OCI-LY1 (cell line): ENCODE measurements at regions not wholly inside any gene's neighbourhood (a gene's known extent, or its start where the extent isn't known, plus 50 kb on each side); places are given as distances from the start of the nearest gene placed in this dataset.

Experiments used
- H2AFZ ChIP-seq: fragments of 200-600 bp; sonication (generic), shearing (Covaris generic); 2 replicates; pipeline ENCODE4 v1.6.0; 2014; ENCODE audit warnings: antibody characterized with exemption, mild to moderate bottlenecking, low read length
- H3F3A ChIP-seq: fragments of 200-600 bp; sonication (generic), shearing (Covaris generic); 2 replicates; pipeline ENCODE4 v1.6.0; 2014; ENCODE audit warnings: mild to moderate bottlenecking, antibody characterized with exemption, low read length, moderate library complexity; ENCODE audit not compliant: insufficient read depth
- H3K27ac ChIP-seq: fragments of 200-600 bp; sonication (generic); 2 replicates; pipeline ENCODE4 v1.5.1; 2014; ENCODE audit warnings: low read length, mixed run types, mild to moderate bottlenecking, low read depth; ENCODE audit not compliant: poor library complexity, severe bottlenecking
- H3K27me3 ChIP-seq: fragments of 200-600 bp; sonication (generic); 2 replicates; pipeline ENCODE4 v1.6.0; 2014; ENCODE audit warnings: antibody characterized with exemption, mild to moderate bottlenecking, low read length, moderate library complexity; ENCODE audit not compliant: insufficient read depth
- H3K36me3 ChIP-seq: fragments of 200-600 bp; sonication (generic); 2 replicates; pipeline ENCODE4 v1.6.1; 2014; ENCODE audit warnings: mild to moderate bottlenecking, antibody characterized with exemption, low read length, moderate library complexity, mixed read lengths; ENCODE audit not compliant: insufficient read depth
- H3K4me1 ChIP-seq: fragments of 200-600 bp; sonication (generic); 2 replicates; pipeline ENCODE4 v1.5.1; 2014; ENCODE audit warnings: mild to moderate bottlenecking, low read length, moderate library complexity; ENCODE audit not compliant: insufficient read depth, severe bottlenecking
- H3K4me2 ChIP-seq: fragments of 200-600 bp; sonication (generic), shearing (Covaris generic); 2 replicates; pipeline ENCODE4 v1.6.1; 2014; ENCODE audit warnings: low read length
- H3K4me3 ChIP-seq: fragments of 200-600 bp; sonication (generic); 2 replicates; pipeline ENCODE4 v1.5.1; 2014; ENCODE audit warnings: low read length, low read depth, mild to moderate bottlenecking, mixed read lengths; ENCODE audit not compliant: poor library complexity, severe bottlenecking
- H3K79me2 ChIP-seq: fragments of 200-600 bp; shearing (Covaris generic); 2 replicates; pipeline ENCODE4 v1.6.1; 2016; ENCODE audit warnings: mixed run types, low read length, mixed read lengths; ENCODE audit not compliant: insufficient read depth
- H3K9ac ChIP-seq: fragments of 200-600 bp; sonication (generic), shearing (Covaris generic); 2 replicates; pipeline ENCODE4 v1.6.1; 2014; ENCODE audit warnings: mild to moderate bottlenecking, low read length, mixed read lengths
- H3K9me2 ChIP-seq: fragments of 200-600 bp; sonication (generic), shearing (Covaris generic); 2 replicates; pipeline ENCODE4 v1.6.1; 2014; ENCODE audit warnings: low read depth, mild to moderate bottlenecking, low read length, mixed read lengths
- H3K9me3 ChIP-seq: fragments of 200-600 bp; shearing (Covaris generic); 2 replicates; pipeline ENCODE4 v1.6.1; 2014; ENCODE audit warnings: low read length, mixed read lengths
- H4K20me1 ChIP-seq: fragments of 200-600 bp; sonication (generic), shearing (Covaris generic); 2 replicates; pipeline ENCODE4 v1.6.0; 2016; ENCODE audit warnings: mild to moderate bottlenecking, low read length; ENCODE audit not compliant: insufficient read depth
- EZH2 ChIP-seq: fragments of 200-600 bp; sonication (generic), shearing (Covaris generic); IDR thresholded peaks from 2 replicates; pipeline ENCODE4 v1.8.0; 2017; ENCODE audit warnings: borderline replicate concordance, mixed run types, mild to moderate bottlenecking, antibody characterized with exemption, low read length, moderate library complexity, mixed read lengths
- TF ChIP-seq, protein P1 (sequence below): fragments of 200-600 bp; sonication (generic), shearing (Covaris generic); IDR thresholded peaks from 2 replicates; pipeline ENCODE4 v1.5.1; 2017; ENCODE audit warnings: mild to moderate bottlenecking, antibody characterized with exemption, low read length, moderate library complexity, mixed read lengths

DNA sequence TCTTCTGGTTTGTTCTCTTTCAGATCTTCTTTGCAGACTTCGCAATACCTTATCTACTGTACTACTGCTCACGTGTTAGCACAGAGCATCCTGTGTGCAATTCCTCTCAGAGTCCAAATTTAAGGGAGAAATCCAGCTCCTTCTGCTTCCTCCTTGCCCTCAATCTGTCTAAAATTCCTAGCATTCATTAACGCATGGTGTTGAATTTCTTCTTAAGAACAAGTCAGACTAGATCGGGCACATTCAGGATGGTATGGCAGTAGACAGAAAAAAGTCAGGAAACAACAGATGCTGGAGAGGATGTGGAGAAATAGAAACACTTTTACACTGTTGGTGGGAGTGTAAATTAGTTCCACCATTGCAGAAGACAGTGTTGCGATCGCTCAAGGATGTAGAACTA is 206.1 kb upstream of the CDH7 start:
- H3K36me3 ChIP-seq: no peaks in the 10 kb centered on the region
- TF ChIP-seq EZH2: no peak
- TF ChIP-seq, protein P1, sequence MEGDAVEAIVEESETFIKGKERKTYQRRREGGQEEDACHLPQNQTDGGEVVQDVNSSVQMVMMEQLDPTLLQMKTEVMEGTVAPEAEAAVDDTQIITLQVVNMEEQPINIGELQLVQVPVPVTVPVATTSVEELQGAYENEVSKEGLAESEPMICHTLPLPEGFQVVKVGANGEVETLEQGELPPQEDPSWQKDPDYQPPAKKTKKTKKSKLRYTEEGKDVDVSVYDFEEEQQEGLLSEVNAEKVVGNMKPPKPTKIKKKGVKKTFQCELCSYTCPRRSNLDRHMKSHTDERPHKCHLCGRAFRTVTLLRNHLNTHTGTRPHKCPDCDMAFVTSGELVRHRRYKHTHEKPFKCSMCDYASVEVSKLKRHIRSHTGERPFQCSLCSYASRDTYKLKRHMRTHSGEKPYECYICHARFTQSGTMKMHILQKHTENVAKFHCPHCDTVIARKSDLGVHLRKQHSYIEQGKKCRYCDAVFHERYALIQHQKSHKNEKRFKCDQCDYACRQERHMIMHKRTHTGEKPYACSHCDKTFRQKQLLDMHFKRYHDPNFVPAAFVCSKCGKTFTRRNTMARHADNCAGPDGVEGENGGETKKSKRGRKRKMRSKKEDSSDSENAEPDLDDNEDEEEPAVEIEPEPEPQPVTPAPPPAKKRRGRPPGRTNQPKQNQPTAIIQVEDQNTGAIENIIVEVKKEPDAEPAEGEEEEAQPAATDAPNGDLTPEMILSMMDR: no peak
- H3K9ac ChIP-seq: no peak overlapping the region
- no peak overlapping the region for H3K27ac ChIP-seq
- no peak overlapping the region for H3K4me2 ChIP-seq
- no peak overlapping the region for H2AFZ ChIP-seq
- H3K79me2 ChIP-seq: no peaks in the 10 kb centered on the region
- no peaks in the 10 kb centered on the region for H3K9me2 ChIP-seq
- H3K9me3 ChIP-seq: no peaks in the 10 kb centered on the region
- H3K4me3 ChIP-seq: no peak overlapping the region
- no peaks in the 10 kb centered on the region for H3K4me1 ChIP-seq
- no peaks in the 10 kb centered on the region for H4K20me1 ChIP-seq
- no peaks in the 10 kb centered on the region; the same call in 1 of the 2 replicates for H3F3A ChIP-seq
- H3K27me3 ChIP-seq: no peaks in the 10 kb centered on the region

- no peak overlapping the region for H2AFZ ChIP-seq
- no peaks in the 10 kb centered on the region for H3K36me3 ChIP-seq
- H3K9me3 ChIP-seq: no peaks in the 10 kb centered on the region
- H3K4me1 ChIP-seq: no peaks in the 10 kb centered on the region
- no peak overlapping the region for H3K4me2 ChIP-seq
- H3K9me2 ChIP-seq: no peaks in the 10 kb centered on the region
- H3K4me3 ChIP-seq: no peak overlapping the region
- H3K79me2 ChIP-seq: no peaks in the 10 kb centered on the region
- H3K27me3 ChIP-seq: no peaks in the 10 kb centered on the region
- no peak overlapping the region for H3K27ac ChIP-seq
- H4K20me1 ChIP-seq: no peaks in the 10 kb centered on the region
- TF ChIP-seq, protein P1: no peak
- TF ChIP-seq EZH2: no peak
- H3K9ac ChIP-seq: no peak overlapping the region
- no peaks in the 10 kb centered on the region for H3F3A ChIP-seq
Observed at GRCh38 chr18:65527879-65528633, 222.8 kb upstream of the CDH7 start.

- H3K4me3 ChIP-seq: no peak overlapping the region
- H3F3A ChIP-seq: no peaks in the 10 kb centered on the region
- no peak overlapping the region for H3K27ac ChIP-seq
Observed at GRCh38 chr18:65526099-65526498, 224.7 kb upstream of the CDH7 start.

More at GRCh38 chr18:65526099-65526498, 224.7 kb upstream of the CDH7 start:
- H2AFZ ChIP-seq: no peak overlapping the region
- no peaks in the 10 kb centered on the region for H3K36me3 ChIP-seq
- H4K20me1 ChIP-seq: no peaks in the 10 kb centered on the region
- no peak overlapping the region for H3K4me2 ChIP-seq
- no peaks in the 10 kb centered on the region for H3K27me3 ChIP-seq
- no peaks in the 10 kb centered on the region for H3K9me2 ChIP-seq
- H3K79me2 ChIP-seq: no peaks in the 10 kb centered on the region
- H3K9ac ChIP-seq: no peak overlapping the region
- TF ChIP-seq, protein P1: no peak
- no peak for TF ChIP-seq EZH2
- no peaks in the 10 kb centered on the region for H3K4me1 ChIP-seq
- no peaks in the 10 kb centered on the region for H3K9me3 ChIP-seq
